ENCODE measurements at regions not wholly inside any gene's neighbourhood (a gene's known extent, or its start where the extent isn't known, plus 50 kb on each side); places are given as distances from the start of the nearest gene placed in this dataset.
A peak's percentile ranks its signal among the peaks of the same experiment; 100 is the strongest.

GRCh38 chr7:45987521-45988290 lies 66.6 kb upstream of the IGFBP3 start:
- no peaks in the 10 kb centered on the region for H3K36me3 ChIP-seq (replicated peaks)
- in situ Hi-C loops (cut with HindIII; ENCODE audit: low pct_ligation_motif_present, low sequenced_read_pairs) = no loop called here

GRCh38 chr7:45986355-45987298 lies 65.6 kb upstream of the IGFBP3 start:
- H3K4me3 ChIP-seq (ENCODE audit: low read depth, low read length) = no peak overlapping the region
- no peak for TF ChIP-seq CTCF (IDR thresholded peaks at IDR 0.05; ENCODE audit: low read depth, low read length, missing control alignments)
- no peak overlapping the region for H3K27ac ChIP-seq
- no peaks in the 10 kb centered on the region for H3K27me3 ChIP-seq (replicated peaks)
- H3K36me3 ChIP-seq (replicated peaks) = no peaks in the 10 kb centered on the region
- no peak for DNase-seq
- in situ Hi-C loops (cut with HindIII; ENCODE audit: low pct_ligation_motif_present, low sequenced_read_pairs) = no loop called here

More at GRCh38 chr7:45987521-45988290, 66.6 kb upstream of the IGFBP3 start:
- TF ChIP-seq CTCF (IDR thresholded peaks at IDR 0.05; ENCODE audit: low read depth, low read length, missing control alignments) = no peak
- Histone ChIP-seq H3K27me3 (replicated peaks) (no peaks in the 10 kb centered on the region), H3K4me3 (ENCODE audit: low read depth, low read length) (no peak overlapping the region), H3K27ac (no peak overlapping the region)
- no peak for DNase-seq

- in situ Hi-C loops (cut with HindIII; ENCODE audit: low pct_ligation_motif_present, low sequenced_read_pairs) = no loop called here
- Histone ChIP-seq H3K27ac (no peak overlapping the region), H3K36me3 (replicated peaks) (no peaks in the 10 kb centered on the region), H3K4me3 (ENCODE audit: low read depth, low read length) (no peak overlapping the region), H3K27me3 (replicated peaks) (no peaks in the 10 kb centered on the region)
- peak; percentile 6 for TF ChIP-seq CTCF (IDR thresholded peaks at IDR 0.05; ENCODE audit: low read depth, low read length, missing control alignments)
- DNase-seq = peak; percentile 46
Measured at GRCh38 chr7:45985902-45986301, 64.8 kb upstream of the IGFBP3 start.

GRCh38 chr7:45984386-45985295 lies 63.6 kb upstream of the IGFBP3 start:
- Histone ChIP-seq H3K36me3 (replicated peaks) (no peaks in the 10 kb centered on the region), H3K27ac (no peak overlapping the region), H3K27me3 (replicated peaks) (no peaks in the 10 kb centered on the region), H3K4me3 (ENCODE audit: low read depth, low read length) (no peak overlapping the region)
- in situ Hi-C loops (cut with HindIII; ENCODE audit: low pct_ligation_motif_present, low sequenced_read_pairs) = no loop called here
- no peak for DNase-seq
- peak; percentile 11 for TF ChIP-seq CTCF (IDR thresholded peaks at IDR 0.05; ENCODE audit: low read depth, low read length, missing control alignments)

GRCh38 chr7:45983720-45984255 lies 62.7 kb upstream of the IGFBP3 start:
- no peak for DNase-seq
- Histone ChIP-seq H3K27ac (no peak overlapping the region), H3K27me3 (replicated peaks) (no peaks in the 10 kb centered on the region), H3K4me3 (ENCODE audit: low read depth, low read length) (no peak overlapping the region), H3K36me3 (replicated peaks) (no peaks in the 10 kb centered on the region)
- in situ Hi-C loops (cut with HindIII; ENCODE audit: low pct_ligation_motif_present, low sequenced_read_pairs) = no loop called here
- TF ChIP-seq CTCF (IDR thresholded peaks at IDR 0.05; ENCODE audit: low read depth, low read length, missing control alignments) = no peak

Measured in brain microvascular endothelial cell (primary cell).